DND-41 (cell line): ENCODE measurements at regions not wholly inside any gene's neighbourhood (a gene's known extent, or its start where the extent isn't known, plus 50 kb on each side); places are given as distances from the start of the nearest gene placed in this dataset.

Experiments used
- ATAC-seq: fragments of 200-7000 bp; cut with Tn5 transposase; 3 replicates; pipeline ENCODE4 v1.9.1; 2021; ENCODE audit warnings: low read depth; ENCODE audit not compliant: insufficient read depth
- DNase-seq: peaks from one replicate; pipeline ENCODE4 v3.0.0-alpha.2; 2020
- H2AFZ ChIP-seq: 2 replicates; pipeline ENCODE4 v1.6.0; 2012; ENCODE audit warnings: low read depth, low read length
- H3K27ac ChIP-seq: 2 replicates; pipeline ENCODE4 v1.5.1; 2012; ENCODE audit warnings: low read length, inconsistent platforms
- H3K27me3 ChIP-seq: fragments of 200-600 bp; sonication (generic); 2 replicates; pipeline ENCODE4 v1.6.0; 2012; ENCODE audit warnings: low read length, mild to moderate bottlenecking, inconsistent platforms; ENCODE audit not compliant: insufficient read depth, poor library complexity
- H3K36me3 ChIP-seq: 2 replicates; pipeline ENCODE4 v1.5.1; 2012; ENCODE audit warnings: low read length, inconsistent platforms; ENCODE audit not compliant: insufficient read depth
- H3K4me1 ChIP-seq: 2 replicates; pipeline ENCODE4 v1.5.1; 2012; ENCODE audit warnings: mild to moderate bottlenecking, low read length; ENCODE audit not compliant: insufficient read depth
- H3K4me2 ChIP-seq: 2 replicates; pipeline ENCODE4 v1.6.0; 2012; ENCODE audit warnings: mild to moderate bottlenecking, moderate library complexity, low read length, inconsistent platforms; ENCODE audit not compliant: insufficient read depth
- H3K4me3 ChIP-seq, 2 experiments: fragments of 200-600 bp in 1 of 2; shearing (Covaris generic) in 1 of 2; 2 replicates each; pipeline ENCODE4 v1.5.1; 2012 to 2016; ENCODE audit warnings: inconsistent platforms in 2 of 2, low read length in 2 of 2, mild to moderate bottlenecking in 2 of 2, low read depth in 1 of 2, moderate library complexity in 1 of 2
- H3K79me2 ChIP-seq: 2 replicates; pipeline ENCODE4 v1.6.0; 2012; ENCODE audit warnings: low read length, inconsistent platforms; ENCODE audit not compliant: insufficient read depth
- H3K9ac ChIP-seq: 2 replicates; pipeline ENCODE4 v1.6.0; 2012; ENCODE audit warnings: low read depth, mild to moderate bottlenecking, inconsistent platforms, low read length, moderate library complexity
- H3K9me3 ChIP-seq: 2 replicates; pipeline ENCODE4 v1.5.1; 2012; ENCODE audit warnings: low read length, moderate library complexity, mild to moderate bottlenecking, inconsistent platforms; ENCODE audit not compliant: insufficient read depth, severe bottlenecking
- H4K20me1 ChIP-seq: 2 replicates; pipeline ENCODE4 v1.6.0; 2012; ENCODE audit warnings: low read length; ENCODE audit not compliant: insufficient read depth
- CTCF ChIP-seq: IDR thresholded peaks from 2 replicates; pipeline ENCODE4 v1.5.1; 2012; ENCODE audit warnings: borderline replicate concordance, low read length, moderate library complexity, mild to moderate bottlenecking; ENCODE audit not compliant: poor library complexity, severe bottlenecking; ENCODE audit errors: extremely low read depth
- EZH2 ChIP-seq: IDR thresholded peaks from 3 replicates; pipeline ENCODE4 v1.6.1; 2012; ENCODE audit warnings: borderline replicate concordance, low read depth, mild to moderate bottlenecking, moderate library complexity, low read length, inconsistent platforms; ENCODE audit not compliant: severe bottlenecking

GRCh38 chr3:16086690-16087089 lies 87.8 kb upstream of the GALNT15 start:
- DNase-seq (no peak), ATAC-seq (no peak)
- H2AFZ ChIP-seq, result no peak overlapping the region
- no peak overlapping the region for H3K27ac ChIP-seq
- TF ChIP-seq CTCF, result no peak
- TF ChIP-seq EZH2, result no peak
- H3K79me2 ChIP-seq, result no peaks in the 10 kb centered on the region
- peaks cover 5% of the 10 kb centered on the region for H3K9me3 ChIP-seq
- no peak overlapping the region for H3K4me2 ChIP-seq
- no peaks in the 10 kb centered on the region for H3K4me1 ChIP-seq
- no peaks in the 10 kb centered on the region for H3K36me3 ChIP-seq
- H3K27me3 ChIP-seq, result no peaks in the 10 kb centered on the region
- H4K20me1 ChIP-seq, result no peaks in the 10 kb centered on the region
- no peak overlapping the region for H3K4me3 ChIP-seq
- no peak overlapping the region for H3K9ac ChIP-seq

GRCh38 chr3:16088496-16088895 lies 86.0 kb upstream of the GALNT15 start:
- H3K36me3 ChIP-seq, result no peaks in the 10 kb centered on the region
- H3K4me1 ChIP-seq, result no peaks in the 10 kb centered on the region
- no peak overlapping the region for H3K27ac ChIP-seq
- H4K20me1 ChIP-seq, result no peaks in the 10 kb centered on the region
- H3K9ac ChIP-seq, result no peak overlapping the region
- H3K4me3 ChIP-seq, result no peak overlapping the region
- no peak overlapping the region for H3K4me2 ChIP-seq
- no peak for ATAC-seq
- DNase-seq, result no peak
- H3K9me3 ChIP-seq, result no peaks in the 10 kb centered on the region
- no peaks in the 10 kb centered on the region for H3K79me2 ChIP-seq
- H2AFZ ChIP-seq, result no peak overlapping the region
- H3K27me3 ChIP-seq, result no peaks in the 10 kb centered on the region
- no peak for TF ChIP-seq EZH2
- no peak for TF ChIP-seq CTCF

GRCh38 chr3:16089521-16089920 lies 85.0 kb upstream of the GALNT15 start:
- no peak for TF ChIP-seq EZH2
- TF ChIP-seq CTCF, result no peak
- Histone ChIP-seq H3K27ac (no peak overlapping the region), H3K79me2 (no peaks in the 10 kb centered on the region), H3K9ac (no peak overlapping the region), H3K4me3 (no peak overlapping the region), H3K27me3 (no peaks in the 10 kb centered on the region), H3K4me1 (no peaks in the 10 kb centered on the region), H2AFZ (no peak overlapping the region), H3K9me3 (no peaks in the 10 kb centered on the region), H4K20me1 (no peaks in the 10 kb centered on the region), H3K4me2 (no peak overlapping the region), H3K36me3 (no peaks in the 10 kb centered on the region)
- ATAC-seq (no peak), DNase-seq (no peak)

- H3K36me3 ChIP-seq, result no peaks in the 10 kb centered on the region
- H3K9ac ChIP-seq, result no peak overlapping the region
- no peak overlapping the region for H3K27ac ChIP-seq
- H2AFZ ChIP-seq, result no peak overlapping the region
- no peaks in the 10 kb centered on the region for H4K20me1 ChIP-seq
- no peak overlapping the region for H3K4me3 ChIP-seq
- TF ChIP-seq EZH2 (no peak), CTCF (no peak)
- no peak for DNase-seq
- no peaks in the 10 kb centered on the region for H3K27me3 ChIP-seq
- no peak for ATAC-seq
- no peaks in the 10 kb centered on the region for H3K79me2 ChIP-seq
- no peak overlapping the region for H3K4me2 ChIP-seq
- H3K4me1 ChIP-seq, result no peaks in the 10 kb centered on the region
- H3K9me3 ChIP-seq, result no peaks in the 10 kb centered on the region
Measured at GRCh38 chr3:16090024-16090423, 84.5 kb upstream of the GALNT15 start.
